ENCODE measurements at regions not wholly inside any gene's neighbourhood (a gene's known extent, or its start where the extent isn't known, plus 50 kb on each side); places are given as distances from the start of the nearest gene placed in this dataset.

DNA sequence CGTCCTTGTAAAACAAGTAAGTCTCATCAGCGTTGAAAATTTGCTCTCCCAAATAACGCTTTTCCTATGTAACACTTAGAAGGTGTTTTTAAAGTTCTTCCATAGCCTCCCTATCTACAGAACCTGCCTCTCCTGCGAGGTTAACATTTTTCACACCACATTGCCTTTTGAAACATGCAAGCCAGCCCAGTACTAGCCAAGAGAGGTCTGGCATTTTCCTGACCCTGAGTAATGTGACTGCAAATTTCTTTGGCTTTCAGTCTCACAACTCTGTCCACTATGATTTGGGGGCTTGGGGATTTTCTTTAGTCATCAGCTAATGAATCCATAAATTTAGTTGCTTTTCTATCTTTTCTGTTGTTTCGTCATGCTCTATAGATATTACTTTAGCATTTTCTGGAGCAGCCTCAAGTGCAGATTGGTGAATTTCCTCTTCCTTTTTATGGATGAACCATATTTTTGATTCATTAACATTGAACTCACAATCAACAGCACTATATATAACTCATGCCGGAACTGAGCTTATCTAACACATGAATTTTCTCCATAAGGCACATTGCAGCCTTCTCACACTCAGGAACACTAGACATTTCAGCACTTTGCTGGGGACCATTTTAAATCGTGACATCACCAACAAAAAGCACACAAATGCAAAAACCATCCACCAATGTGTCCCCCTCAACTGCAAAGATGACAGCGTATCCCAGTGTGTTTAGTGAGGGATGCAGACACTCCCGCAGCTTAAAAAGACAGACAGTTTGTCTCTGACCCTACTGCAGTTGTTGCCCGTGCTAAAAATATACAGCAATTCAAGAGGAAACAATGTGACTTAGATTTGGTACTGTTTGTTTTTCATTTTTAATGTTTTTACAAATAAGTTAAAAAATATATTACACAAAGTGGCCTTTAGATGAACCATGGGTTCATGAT is 77.2 kb upstream of the SPATA31C2 start:
- no peak for DNase-seq
- no peaks in the 10 kb centered on the region for H3K27me3 Mint-ChIP-seq (ENCODE audit: insufficient read depth)
- no peaks in the 10 kb centered on the region for H3K36me3 Mint-ChIP-seq (ENCODE audit: low read depth)
- Histone ChIP-seq H3K36me3 (ENCODE audit: control insufficient read depth, insufficient read depth, low read length) (no peaks in the 10 kb centered on the region), H3K27me3 (ENCODE audit: control insufficient read depth, insufficient read depth, low read length, poor library complexity, severe bottlenecking) (no peaks in the 10 kb centered on the region), H3K4me1 (ENCODE audit: control insufficient read depth, insufficient read depth, low read length) (no peaks in the 10 kb centered on the region), H3K27ac (ENCODE audit: low read depth, low read length) (no peak overlapping the region), H3K9me3 (ENCODE audit: control insufficient read depth, low read length) (no peaks in the 10 kb centered on the region), H3K4me3 (ENCODE audit: low read length) (no peak overlapping the region), H3K9ac (ENCODE audit: extremely low read depth, low read length, poor library complexity, severe bottlenecking) (no peak overlapping the region)
- H3K9me3 Mint-ChIP-seq, result peaks cover 4% of the 10 kb centered on the region
- H3K27ac Mint-ChIP-seq, result no peak overlapping the region
- WGBS, 2 experiments (ENCODE audit: insufficient coverage in 1 of 2, insufficient read length in 1 of 2), result 72 to 80% methylated on average over 7 to 10 of the region's 10 CpGs
- H3K4me1 Mint-ChIP-seq, result peaks cover 3% of the 10 kb centered on the region
- no peak overlapping the region for H3K4me3 Mint-ChIP-seq
- TF ChIP-seq, protein P1, sequence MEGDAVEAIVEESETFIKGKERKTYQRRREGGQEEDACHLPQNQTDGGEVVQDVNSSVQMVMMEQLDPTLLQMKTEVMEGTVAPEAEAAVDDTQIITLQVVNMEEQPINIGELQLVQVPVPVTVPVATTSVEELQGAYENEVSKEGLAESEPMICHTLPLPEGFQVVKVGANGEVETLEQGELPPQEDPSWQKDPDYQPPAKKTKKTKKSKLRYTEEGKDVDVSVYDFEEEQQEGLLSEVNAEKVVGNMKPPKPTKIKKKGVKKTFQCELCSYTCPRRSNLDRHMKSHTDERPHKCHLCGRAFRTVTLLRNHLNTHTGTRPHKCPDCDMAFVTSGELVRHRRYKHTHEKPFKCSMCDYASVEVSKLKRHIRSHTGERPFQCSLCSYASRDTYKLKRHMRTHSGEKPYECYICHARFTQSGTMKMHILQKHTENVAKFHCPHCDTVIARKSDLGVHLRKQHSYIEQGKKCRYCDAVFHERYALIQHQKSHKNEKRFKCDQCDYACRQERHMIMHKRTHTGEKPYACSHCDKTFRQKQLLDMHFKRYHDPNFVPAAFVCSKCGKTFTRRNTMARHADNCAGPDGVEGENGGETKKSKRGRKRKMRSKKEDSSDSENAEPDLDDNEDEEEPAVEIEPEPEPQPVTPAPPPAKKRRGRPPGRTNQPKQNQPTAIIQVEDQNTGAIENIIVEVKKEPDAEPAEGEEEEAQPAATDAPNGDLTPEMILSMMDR (conservative IDR thresholded peaks at IDR 0.05), result no peak

- H3K27me3 ChIP-seq (ENCODE audit: control insufficient read depth, insufficient read depth, low read length, poor library complexity, severe bottlenecking), result no peaks in the 10 kb centered on the region
- no peak overlapping the region for H3K27ac ChIP-seq (ENCODE audit: low read depth, low read length)
- H3K4me3 Mint-ChIP-seq, result no peak overlapping the region
- H3K4me1 Mint-ChIP-seq, result no peaks in the 10 kb centered on the region
- no peak overlapping the region for H3K9ac ChIP-seq (ENCODE audit: extremely low read depth, low read length, poor library complexity, severe bottlenecking)
- TF ChIP-seq, protein P1 (conservative IDR thresholded peaks at IDR 0.05), result no peak
- H3K4me3 ChIP-seq (ENCODE audit: low read length), result no peak overlapping the region
- DNase-seq, result no peak
- H3K9me3 Mint-ChIP-seq, result peaks cover 12% of the 10 kb centered on the region
- H3K36me3 Mint-ChIP-seq (ENCODE audit: low read depth), result no peaks in the 10 kb centered on the region
- 95 to 96% methylated on average over 3 to 7 of the region's 8 CpGs for WGBS, 2 experiments (ENCODE audit: insufficient coverage in 1 of 2, insufficient read length in 1 of 2)
- H3K36me3 ChIP-seq (ENCODE audit: control insufficient read depth, insufficient read depth, low read length), result no peaks in the 10 kb centered on the region
- H3K27ac Mint-ChIP-seq, result no peak overlapping the region
- no peaks in the 10 kb centered on the region for H3K4me1 ChIP-seq (ENCODE audit: control insufficient read depth, insufficient read depth, low read length)
- no peaks in the 10 kb centered on the region for H3K9me3 ChIP-seq (ENCODE audit: control insufficient read depth, low read length)
- H3K27me3 Mint-ChIP-seq (ENCODE audit: insufficient read depth), result no peaks in the 10 kb centered on the region
These were observed 64.0 kb upstream of the SPATA31C2 start for GRCh38 chr9:88202321-88202720.

- Mint-ChIP-seq H3K4me3 (no peak overlapping the region), H3K36me3 (ENCODE audit: low read depth) (no peaks in the 10 kb centered on the region), H3K4me1 (peaks cover 2% of the 10 kb centered on the region), H3K27ac (no peak overlapping the region), H3K27me3 (ENCODE audit: insufficient read depth) (no peaks in the 10 kb centered on the region), H3K9me3 (no peaks in the 10 kb centered on the region)
- H3K9me3 ChIP-seq (ENCODE audit: control insufficient read depth, low read length), result no peaks in the 10 kb centered on the region
- H3K27ac ChIP-seq (ENCODE audit: low read depth, low read length), result peak overlapping the region; percentile 40
- TF ChIP-seq, protein P1 (conservative IDR thresholded peaks at IDR 0.05), result no peak
- H3K36me3 ChIP-seq (ENCODE audit: control insufficient read depth, insufficient read depth, low read length), result no peaks in the 10 kb centered on the region
- no peaks in the 10 kb centered on the region for H3K27me3 ChIP-seq (ENCODE audit: control insufficient read depth, insufficient read depth, low read length, poor library complexity, severe bottlenecking)
- no peaks in the 10 kb centered on the region for H3K4me1 ChIP-seq (ENCODE audit: control insufficient read depth, insufficient read depth, low read length)
- 79 to 80% methylated on average over 2 to 7 of the region's 7 CpGs for WGBS, 2 experiments (ENCODE audit: insufficient coverage in 1 of 2, insufficient read length in 1 of 2)
- no peak overlapping the region for H3K9ac ChIP-seq (ENCODE audit: extremely low read depth, low read length, poor library complexity, severe bottlenecking)
- DNase-seq, result no peak
- no peak overlapping the region for H3K4me3 ChIP-seq (ENCODE audit: low read length)
These were observed 60.1 kb upstream of the SPATA31C2 start for GRCh38 chr9:88198341-88198807.

All from endodermal cell (in vitro differentiated cells).